Trophoblast cell (in vitro differentiated cells and primary cell): ENCODE measurements at regions not wholly inside any gene's neighbourhood (a gene's known extent, or its start where the extent isn't known, plus 50 kb on each side); places are given as distances from the start of the nearest gene placed in this dataset.
"Not testable (repeated sequence)": the region's sequence is repeated elsewhere in the genome, so short reads cannot be mapped to it uniquely, and the experiment has no call there.

Experiments
- DNase-seq, 2 donors: peaks; one replicate each; pipeline ENCODE4 v3.0.0-alpha.2; 2016
- H2AFZ ChIP-seq: 2 replicates; pipeline ENCODE4 v1.6.1; 2013; ENCODE audit warnings: low read length, moderate library complexity, mild to moderate bottlenecking; ENCODE audit not compliant: insufficient read depth, poor library complexity
- H2AK5ac ChIP-seq: 2 replicates; pipeline ENCODE4 v1.6.1; 2013; ENCODE audit warnings: mild to moderate bottlenecking, low read length
- H2BK120ac ChIP-seq: 2 replicates; pipeline ENCODE4 v1.6.1; 2013; ENCODE audit warnings: low read length, mild to moderate bottlenecking, moderate library complexity; ENCODE audit not compliant: insufficient read depth, poor library complexity
- H2BK12ac ChIP-seq: 2 replicates; pipeline ENCODE4 v1.6.1; 2013; ENCODE audit warnings: mild to moderate bottlenecking, low read length, moderate library complexity
- H2BK5ac ChIP-seq: 2 replicates; pipeline ENCODE4 v1.6.1; 2013; ENCODE audit warnings: low read length, low read depth, moderate library complexity, mild to moderate bottlenecking; ENCODE audit not compliant: poor library complexity
- H3K14ac ChIP-seq: 2 replicates; pipeline ENCODE4 v1.6.1; 2013; ENCODE audit warnings: mild to moderate bottlenecking, low read length
- H3K18ac ChIP-seq: 2 replicates; pipeline ENCODE4 v1.6.1; 2013; ENCODE audit warnings: mild to moderate bottlenecking, low read length
- H3K23ac ChIP-seq: 2 replicates; pipeline ENCODE4 v1.6.1; 2013; ENCODE audit warnings: low read length
- H3K27ac ChIP-seq: 2 replicates; pipeline ENCODE4 v1.5.1; 2013; ENCODE audit warnings: low read depth, mild to moderate bottlenecking, inconsistent platforms, low read length, moderate library complexity
- H3K27me3 ChIP-seq: 2 replicates; pipeline ENCODE4 v1.6.1; 2013; ENCODE audit warnings: inconsistent platforms, mild to moderate bottlenecking, low read length, moderate library complexity; ENCODE audit not compliant: insufficient read depth
- H3K36me3 ChIP-seq, 2 experiments: 1 replicate in 1 of 2; 2 replicates in 1 of 2; pipeline ENCODE4 v1.6.1; 2013; ENCODE audit warnings: low read length in 2 of 2, mild to moderate bottlenecking in 2 of 2, moderate library complexity in 1 of 2; ENCODE audit not compliant: insufficient read depth in 2 of 2, control insufficient read depth in 1 of 2
- H3K4ac ChIP-seq: 2 replicates; pipeline ENCODE4 v1.6.1; 2013; ENCODE audit warnings: low read depth, mild to moderate bottlenecking, low read length, moderate library complexity
- H3K4me1 ChIP-seq, 2 experiments: 1 replicate in 1 of 2; 2 replicates in 1 of 2; pipeline ENCODE4 v1.6.1; 2013; ENCODE audit warnings: low read length in 2 of 2, mild to moderate bottlenecking in 2 of 2, moderate library complexity in 1 of 2; ENCODE audit not compliant: insufficient read depth in 2 of 2, control insufficient read depth in 1 of 2
- H3K4me2 ChIP-seq: 2 replicates; pipeline ENCODE4 v1.6.1; 2013; ENCODE audit warnings: inconsistent platforms, mild to moderate bottlenecking, low read length, moderate library complexity
- H3K4me3 ChIP-seq: 2 replicates; pipeline ENCODE4 v1.5.1; 2013; ENCODE audit warnings: mild to moderate bottlenecking, low read depth, low read length, inconsistent platforms
- H3K79me1 ChIP-seq: one replicate; pipeline ENCODE4 v1.6.1; 2013; ENCODE audit warnings: low read length
- H3K79me2 ChIP-seq: 2 replicates; pipeline ENCODE4 v1.6.1; 2013; ENCODE audit warnings: low read length, mild to moderate bottlenecking; ENCODE audit not compliant: control insufficient read depth, insufficient read depth, poor library complexity
- H3K9ac ChIP-seq: 2 replicates; pipeline ENCODE4 v1.6.1; 2013; ENCODE audit warnings: mild to moderate bottlenecking, low read length
- H3K9me3 ChIP-seq: 2 replicates; pipeline ENCODE4 v1.6.1; 2013; ENCODE audit warnings: low read depth, mild to moderate bottlenecking, control low read depth, inconsistent platforms, low read length; ENCODE audit not compliant: insufficient read depth
- H4K12ac ChIP-seq: 2 replicates; pipeline ENCODE4 v1.6.1; 2013; ENCODE audit warnings: low read depth, mild to moderate bottlenecking, low read length, moderate library complexity
- H4K8ac ChIP-seq: 2 replicates; pipeline ENCODE4 v1.6.1; 2013; ENCODE audit warnings: low read depth, mild to moderate bottlenecking, low read length, moderate library complexity
- H4K91ac ChIP-seq: one replicate; pipeline ENCODE4 v1.6.1; 2013; ENCODE audit warnings: low read depth, mild to moderate bottlenecking, low read length, moderate library complexity
- WGBS: extraction: QIAGEN DNeasy Blood & Tissue Kit; methylation state at CpG from one replicate; pipeline ENCODE4 v1.1.7; 2013; ENCODE audit warnings: missing lambda C conversion rate; ENCODE audit not compliant: insufficient read length, insufficient coverage; ENCODE audit errors: extremely low coverage; 5-methylcytosine and 5-hydroxymethylcytosine counted together

GRCh38 chr12:5172886-5173285, 129.2 kb downstream of the KCNA5 start:
- H2BK12ac ChIP-seq, result no peak overlapping the region
- H2BK5ac ChIP-seq, result no peak overlapping the region
- H3K4ac ChIP-seq, result no peak overlapping the region
- no peaks in the 10 kb centered on the region for H3K36me3 ChIP-seq
- H4K12ac ChIP-seq, result no peak overlapping the region
- no peaks in the 10 kb centered on the region for H3K9me3 ChIP-seq
- no peak overlapping the region for H4K91ac ChIP-seq
- no peak overlapping the region for H3K23ac ChIP-seq
- H3K27ac ChIP-seq, result no peak overlapping the region
- no peak overlapping the region for H4K8ac ChIP-seq
- no peak overlapping the region for H2AK5ac ChIP-seq
- no peak overlapping the region for H2BK120ac ChIP-seq
- no peak overlapping the region for H3K4me3 ChIP-seq
- no CpG with 5 or more reads among the region's 10 CpGs for WGBS
- H3K18ac ChIP-seq, result no peak overlapping the region
- H3K4me1 ChIP-seq, result no peaks in the 10 kb centered on the region
- H3K79me1 ChIP-seq, result no peaks in the 10 kb centered on the region
- DNase-seq, result no peak
- no peaks in the 10 kb centered on the region for H3K79me2 ChIP-seq
- no peaks in the 10 kb centered on the region for H3K27me3 ChIP-seq
- H3K4me2 ChIP-seq, result no peak overlapping the region
- H3K9ac ChIP-seq, result no peak overlapping the region
- no peak overlapping the region for H3K14ac ChIP-seq
- no peak overlapping the region for H2AFZ ChIP-seq

GRCh38 chr12:5173511-5174011, 129.9 kb downstream of the KCNA5 start:
- Histone ChIP-seq H3K23ac (no peak overlapping the region), H3K36me3 (no peaks in the 10 kb centered on the region), H2AK5ac (no peak overlapping the region), H3K9me3 (no peaks in the 10 kb centered on the region), H2AFZ (no peak overlapping the region), H3K4me3 (no peak overlapping the region), H4K8ac (no peak overlapping the region), H2BK12ac (no peak overlapping the region), H3K27me3 (no peaks in the 10 kb centered on the region), H2BK120ac (no peak overlapping the region), H3K9ac (no peak overlapping the region), H3K4ac (no peak overlapping the region), H3K79me2 (no peaks in the 10 kb centered on the region), H3K14ac (no peak overlapping the region), H3K27ac (no peak overlapping the region), H4K91ac (no peak overlapping the region), H3K4me1 (no peaks in the 10 kb centered on the region), H4K12ac (no peak overlapping the region), H3K4me2 (no peak overlapping the region), H2BK5ac (no peak overlapping the region), H3K79me1 (no peaks in the 10 kb centered on the region), H3K18ac (no peak overlapping the region)
- WGBS, result no CpG with 5 or more reads among the region's 10 CpGs
- DNase-seq, result no peak

GRCh38 chr12:5175415-5175814, 131.7 kb downstream of the KCNA5 start:
- not testable (repeated sequence) for H4K12ac ChIP-seq, H2AK5ac ChIP-seq, H3K4me3 ChIP-seq, H2AFZ ChIP-seq, H3K14ac ChIP-seq, H3K9ac ChIP-seq, H3K36me3 ChIP-seq, H2BK12ac ChIP-seq, DNase-seq, H4K8ac ChIP-seq, H3K4ac ChIP-seq, H3K18ac ChIP-seq, H3K23ac ChIP-seq, H3K9me3 ChIP-seq, H3K27me3 ChIP-seq, H4K91ac ChIP-seq, H3K79me1 ChIP-seq, H2BK120ac ChIP-seq, H3K4me2 ChIP-seq, H3K79me2 ChIP-seq, H2BK5ac ChIP-seq, H3K27ac ChIP-seq, H3K4me1 ChIP-seq
- WGBS, result no CpG with 5 or more reads among the region's 2 CpGs

- Histone ChIP-seq H3K23ac (no peak overlapping the region), H3K4me1 (no peaks in the 10 kb centered on the region), H4K12ac (no peak overlapping the region), H2AK5ac (no peak overlapping the region), H3K79me1 (no peaks in the 10 kb centered on the region), H3K79me2 (no peaks in the 10 kb centered on the region), H3K4me3 (no peak overlapping the region), H2AFZ (no peak overlapping the region), H3K4me2 (no peak overlapping the region), H3K27ac (no peak overlapping the region), H2BK5ac (no peak overlapping the region), H3K14ac (no peak overlapping the region), H2BK12ac (no peak overlapping the region), H3K9me3 (no peaks in the 10 kb centered on the region), H3K36me3 (no peaks in the 10 kb centered on the region), H3K4ac (no peak overlapping the region), H4K8ac (no peak overlapping the region), H4K91ac (no peak overlapping the region), H3K27me3 (no peaks in the 10 kb centered on the region), H3K9ac (no peak overlapping the region), H3K18ac (no peak overlapping the region), H2BK120ac (no peak overlapping the region)
- no peak for DNase-seq
- WGBS, result no CpG with 5 or more reads among the region's 2 CpGs
Observed at GRCh38 chr12:5176036-5176435, 132.4 kb downstream of the KCNA5 start.
